ENCODE measurements at regions not wholly inside any gene's neighbourhood (a gene's known extent, or its start where the extent isn't known, plus 50 kb on each side); places are given as distances from the start of the nearest gene placed in this dataset.

- no peaks in the 10 kb centered on the region for H3K36me3 ChIP-seq (ENCODE audit: control insufficient read depth in 2 of 2, extremely low read depth in 1 of 2, insufficient read depth in 2 of 2, low read length in 2 of 2)
- no peaks in the 10 kb centered on the region for H3K9me1 ChIP-seq (ENCODE audit: control insufficient read depth, extremely low read depth, insufficient read depth, low read length)
- dilution Hi-C loops (cut with MboI; ENCODE audit: extremely low pct_ligation_motif_present, low sequenced_read_pairs): no loop called here
- H3K27ac ChIP-seq (ENCODE audit: control insufficient read depth, insufficient read depth, low read length): no peak overlapping the region
- no peaks in the 10 kb centered on the region for H4K20me1 ChIP-seq (ENCODE audit: control insufficient read depth, extremely low read depth, insufficient read depth, low read length)
- no peak overlapping the region for H3K4me2 ChIP-seq (ENCODE audit: control insufficient read depth, extremely low read depth, insufficient read depth, low read depth, low read length)
- TF ChIP-seq CTCF (optimal IDR thresholded peaks at IDR 0.05 in 1 of 3, IDR thresholded peaks at IDR 0.05 in 1 of 3, conservative IDR thresholded peaks at IDR 0.05 in 1 of 3; ENCODE audit: extremely low read depth in 1 of 3, insufficient read depth in 2 of 3, low read length in 3 of 3) (no peak), EZH2 (IDR thresholded peaks at IDR 0.05; ENCODE audit: low read length) (no peak)
- DNase-seq (ENCODE audit: low read depth, low spot score) (no peak), FAIRE-seq (no peak)
- H3K79me2 ChIP-seq (ENCODE audit: control insufficient read depth, insufficient read depth, low read length): no peaks in the 10 kb centered on the region
- no peak overlapping the region for H2AFZ ChIP-seq (ENCODE audit: control insufficient read depth, low read length)
- H3K27me3 ChIP-seq (ENCODE audit: control insufficient read depth, extremely low read depth, insufficient read depth, low read length): peaks cover 8% of the 10 kb centered on the region
- H3K4me1 ChIP-seq (ENCODE audit: control insufficient read depth, extremely low read depth, insufficient read depth, low read length): peaks cover 13% of the 10 kb centered on the region
- H3K4me3 ChIP-seq (ENCODE audit: control insufficient read depth in 2 of 3, extremely low read depth in 1 of 3, insufficient read depth in 2 of 3, low read depth in 1 of 3, low read length in 3 of 3): no peak overlapping the region
- H3K9ac ChIP-seq (ENCODE audit: control insufficient read depth, extremely low read depth, insufficient read depth, low read length): no peak overlapping the region
- H3K9me3 ChIP-seq (ENCODE audit: control insufficient read depth, low read depth, low read length): no peaks in the 10 kb centered on the region
These were observed 142.6 kb upstream of the NCOR2 start for GRCh38 chr12:124709722-124710687.

GRCh38 chr12:124707316-124707715, 139.9 kb upstream of the NCOR2 start:
- H3K4me3 ChIP-seq (ENCODE audit: control insufficient read depth in 2 of 3, extremely low read depth in 1 of 3, insufficient read depth in 2 of 3, low read depth in 1 of 3, low read length in 3 of 3): no peak overlapping the region
- peaks cover 8% of the 10 kb centered on the region for H3K27me3 ChIP-seq (ENCODE audit: control insufficient read depth, extremely low read depth, insufficient read depth, low read length)
- H3K9me1 ChIP-seq (ENCODE audit: control insufficient read depth, extremely low read depth, insufficient read depth, low read length): no peaks in the 10 kb centered on the region
- dilution Hi-C loops (cut with MboI; ENCODE audit: extremely low pct_ligation_motif_present, low sequenced_read_pairs): no loop called here
- no peak overlapping the region for H3K27ac ChIP-seq (ENCODE audit: control insufficient read depth, insufficient read depth, low read length)
- no peak overlapping the region for H3K9ac ChIP-seq (ENCODE audit: control insufficient read depth, extremely low read depth, insufficient read depth, low read length)
- H3K79me2 ChIP-seq (ENCODE audit: control insufficient read depth, insufficient read depth, low read length): no peaks in the 10 kb centered on the region
- no peak for FAIRE-seq
- H3K4me1 ChIP-seq (ENCODE audit: control insufficient read depth, extremely low read depth, insufficient read depth, low read length): no peaks in the 10 kb centered on the region
- H4K20me1 ChIP-seq (ENCODE audit: control insufficient read depth, extremely low read depth, insufficient read depth, low read length): no peaks in the 10 kb centered on the region
- DNase-seq (ENCODE audit: low read depth, low spot score): no peak
- no peaks in the 10 kb centered on the region for H3K9me3 ChIP-seq (ENCODE audit: control insufficient read depth, low read depth, low read length)
- no peak overlapping the region for H2AFZ ChIP-seq (ENCODE audit: control insufficient read depth, low read length)
- no peak for TF ChIP-seq CTCF (optimal IDR thresholded peaks at IDR 0.05 in 1 of 3, IDR thresholded peaks at IDR 0.05 in 1 of 3, conservative IDR thresholded peaks at IDR 0.05 in 1 of 3; ENCODE audit: extremely low read depth in 1 of 3, insufficient read depth in 2 of 3, low read length in 3 of 3)
- no peak overlapping the region for H3K4me2 ChIP-seq (ENCODE audit: control insufficient read depth, extremely low read depth, insufficient read depth, low read depth, low read length)
- no peaks in the 10 kb centered on the region for H3K36me3 ChIP-seq (ENCODE audit: control insufficient read depth in 2 of 2, extremely low read depth in 1 of 2, insufficient read depth in 2 of 2, low read length in 2 of 2)
